ENCODE measurements at regions not wholly inside any gene's neighbourhood (a gene's known extent, or its start where the extent isn't known, plus 50 kb on each side); places are given as distances from the start of the nearest gene placed in this dataset.

DNA sequence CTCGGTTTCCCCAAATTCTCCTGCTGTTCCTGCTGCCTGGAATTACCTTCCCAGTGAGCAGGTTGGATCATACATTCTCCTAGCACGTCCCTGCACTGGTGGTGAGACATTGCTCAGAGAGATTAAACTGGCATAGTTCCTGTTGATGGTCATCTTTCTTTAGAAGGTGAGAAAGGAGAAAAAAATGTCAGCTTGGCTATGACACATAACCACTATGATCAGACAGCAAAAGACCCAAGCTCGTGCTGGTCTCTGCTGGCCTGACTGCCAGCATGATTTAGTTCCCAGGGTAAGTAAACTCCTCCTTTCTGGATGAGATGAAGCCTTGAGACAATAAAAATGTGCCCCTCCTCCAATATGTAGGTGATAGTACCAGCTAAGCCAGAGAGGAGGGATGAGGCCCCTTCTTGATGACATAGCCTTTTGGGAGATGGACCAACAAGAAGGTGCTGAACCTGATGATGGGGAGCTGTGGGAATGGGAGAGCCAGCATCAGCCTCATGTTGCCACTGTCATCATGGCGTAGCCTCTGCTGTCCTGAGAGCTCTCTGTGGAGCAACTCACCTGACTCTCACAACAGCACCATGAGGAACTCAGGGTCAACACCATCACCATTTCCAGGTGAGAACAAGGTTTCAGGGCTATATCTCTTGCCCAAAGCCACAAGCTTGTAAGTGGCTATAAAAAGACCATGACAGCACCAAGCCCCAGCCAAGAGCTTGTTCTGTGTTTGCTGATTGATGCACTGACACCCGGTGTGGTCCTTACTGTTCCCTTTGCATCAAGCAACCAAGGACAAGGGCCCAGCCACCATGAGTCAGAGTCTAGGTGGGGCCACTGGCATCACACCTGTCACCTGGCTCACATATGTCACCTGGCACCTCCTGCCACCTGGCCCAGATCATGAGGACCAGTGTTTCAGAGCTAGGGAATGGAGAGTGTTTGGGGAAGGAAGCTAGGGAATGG, 200.0 kb downstream of the MATN1 start:
- TF ChIP-seq, protein P1, sequence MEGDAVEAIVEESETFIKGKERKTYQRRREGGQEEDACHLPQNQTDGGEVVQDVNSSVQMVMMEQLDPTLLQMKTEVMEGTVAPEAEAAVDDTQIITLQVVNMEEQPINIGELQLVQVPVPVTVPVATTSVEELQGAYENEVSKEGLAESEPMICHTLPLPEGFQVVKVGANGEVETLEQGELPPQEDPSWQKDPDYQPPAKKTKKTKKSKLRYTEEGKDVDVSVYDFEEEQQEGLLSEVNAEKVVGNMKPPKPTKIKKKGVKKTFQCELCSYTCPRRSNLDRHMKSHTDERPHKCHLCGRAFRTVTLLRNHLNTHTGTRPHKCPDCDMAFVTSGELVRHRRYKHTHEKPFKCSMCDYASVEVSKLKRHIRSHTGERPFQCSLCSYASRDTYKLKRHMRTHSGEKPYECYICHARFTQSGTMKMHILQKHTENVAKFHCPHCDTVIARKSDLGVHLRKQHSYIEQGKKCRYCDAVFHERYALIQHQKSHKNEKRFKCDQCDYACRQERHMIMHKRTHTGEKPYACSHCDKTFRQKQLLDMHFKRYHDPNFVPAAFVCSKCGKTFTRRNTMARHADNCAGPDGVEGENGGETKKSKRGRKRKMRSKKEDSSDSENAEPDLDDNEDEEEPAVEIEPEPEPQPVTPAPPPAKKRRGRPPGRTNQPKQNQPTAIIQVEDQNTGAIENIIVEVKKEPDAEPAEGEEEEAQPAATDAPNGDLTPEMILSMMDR (IDR thresholded peaks at IDR 0.05 in 2 of 3, conservative IDR thresholded peaks at IDR 0.05 in 1 of 3; ENCODE audit: borderline replicate concordance in 1 of 3, insufficient read depth in 1 of 3, low read depth in 2 of 3, low read length in 2 of 3), result no peak
- no peak for TF ChIP-seq EZH2 (IDR thresholded peaks at IDR 0.05)

Data from HCT116 (cell line).